Activated T-helper 2 cell treated with anti-CD3 and anti-CD28 coated beads, Interferon-gamma antibody, Interleukin-2, Interleukin-4, amounts not matched to agents 10 μg/mL and 5 μg/mL and 100 μg/mL, durations not matched to agents 14 hours and 24 hours and 36 hours (primary cell): ENCODE measurements at regions not wholly inside any gene's neighbourhood (a gene's known extent, or its start where the extent isn't known, plus 50 kb on each side); places are given as distances from the start of the nearest gene placed in this dataset.

Experiments
- DNase-seq: peaks from one replicate; pipeline ENCODE4 v3.0.0; 2021; ENCODE audit warnings: low spot score
- H3K27ac Mint-ChIP-seq: one replicate; pipeline ENCODE4 v1.8.0; 2021; ENCODE audit warnings: mixed read lengths
- H3K27me3 Mint-ChIP-seq: one replicate; pipeline ENCODE4 v1.8.0; 2021; ENCODE audit warnings: low read depth, mixed read lengths
- H3K36me3 Mint-ChIP-seq: one replicate; pipeline ENCODE4 v1.8.0; 2021; ENCODE audit warnings: low read depth, mixed read lengths
- H3K4me1 Mint-ChIP-seq: one replicate; pipeline ENCODE4 v1.8.0; 2021; ENCODE audit warnings: low read depth, mixed read lengths
- H3K4me3 Mint-ChIP-seq: one replicate; pipeline ENCODE4 v1.8.0; 2021; ENCODE audit warnings: low read depth, mild to moderate bottlenecking, moderate library complexity, mixed read lengths
- H3K9me3 Mint-ChIP-seq: one replicate; pipeline ENCODE4 v1.8.0; 2021; ENCODE audit warnings: mixed read lengths
- intact Hi-C: fragments of 100-400 bp; cut with micrococcal nuclease; formaldehyde crosslinking; loops from one replicate; pipeline ENCODE4 v1.15.1; 2023

- no peaks in the 10 kb centered on the region for H3K9me3 Mint-ChIP-seq
- intact Hi-C loops: no loop called here
- H3K4me1 Mint-ChIP-seq: no peaks in the 10 kb centered on the region
- H3K27ac Mint-ChIP-seq: no peak overlapping the region
- no peak overlapping the region for H3K4me3 Mint-ChIP-seq
- DNase-seq: no peak
- no peaks in the 10 kb centered on the region for H3K36me3 Mint-ChIP-seq
- peaks cover 2% of the 10 kb centered on the region for H3K27me3 Mint-ChIP-seq
Observed at GRCh38 chr6:4274382-4275082, 139.2 kb upstream of the ECI2 start.

DNA sequence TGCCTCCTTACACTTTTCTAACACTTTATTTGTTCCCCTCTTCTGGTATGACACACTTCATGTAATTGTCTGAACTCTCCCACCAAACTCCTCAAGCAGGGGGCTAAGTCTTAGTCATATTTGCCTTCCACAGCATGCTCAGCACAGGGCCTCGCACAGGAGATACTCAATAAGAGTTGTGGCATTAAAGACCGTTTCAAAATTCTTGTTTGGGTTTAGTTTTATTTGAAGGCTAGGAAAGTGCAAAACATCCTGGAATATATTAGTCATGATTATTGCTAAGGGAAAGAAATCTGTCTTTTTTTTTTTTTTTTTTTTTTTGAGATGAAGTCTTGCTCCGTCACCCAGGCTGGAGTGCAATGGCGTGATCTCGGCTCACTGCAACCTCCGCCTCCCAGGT is 137.6 kb upstream of the ECI2 start:
- Mint-ChIP-seq H3K36me3 (no peaks in the 10 kb centered on the region), H3K27ac (no peak overlapping the region), H3K9me3 (no peaks in the 10 kb centered on the region), H3K27me3 (no peaks in the 10 kb centered on the region), H3K4me3 (no peak overlapping the region), H3K4me1 (no peaks in the 10 kb centered on the region)
- DNase-seq: no peak
- intact Hi-C loops: no loop called here

DNA sequence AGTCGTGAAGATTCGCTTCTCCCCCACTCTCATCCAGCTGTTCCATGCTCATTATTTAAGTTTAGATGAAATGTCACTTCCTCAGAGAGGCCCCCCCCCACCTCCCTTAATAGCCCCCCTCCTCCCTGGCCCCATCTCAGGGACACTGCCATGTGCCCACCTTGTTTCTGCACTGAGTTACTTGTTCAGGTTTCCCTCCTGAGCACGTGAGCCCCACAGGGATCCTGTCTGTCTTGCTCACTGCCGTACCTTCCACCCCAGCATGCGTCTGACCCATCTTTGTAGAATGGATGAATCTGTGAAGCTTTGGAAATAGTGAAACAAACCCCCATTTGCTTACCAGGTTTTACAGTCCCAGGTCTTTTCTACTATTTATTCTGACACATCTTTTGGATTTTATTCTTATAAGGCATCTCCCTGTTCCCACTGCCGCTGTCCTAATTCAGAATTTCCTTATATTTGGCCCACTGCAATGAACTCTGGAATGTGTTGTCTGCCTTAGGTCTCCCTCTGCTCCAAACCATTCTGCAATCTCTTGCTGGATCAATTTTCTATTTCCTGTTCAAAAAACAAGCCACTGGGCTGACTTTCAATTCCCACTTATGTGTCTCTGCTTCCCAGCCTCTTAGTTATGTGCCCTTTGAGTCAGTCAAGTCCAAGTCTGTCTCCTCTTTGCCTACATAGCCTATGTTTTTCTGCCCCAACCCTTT is 136.5 kb upstream of the ECI2 start:
- H3K4me3 Mint-ChIP-seq: no peak overlapping the region
- intact Hi-C loops: no loop called here
- no peaks in the 10 kb centered on the region for H3K9me3 Mint-ChIP-seq
- no peak for DNase-seq
- H3K36me3 Mint-ChIP-seq: no peaks in the 10 kb centered on the region
- H3K27ac Mint-ChIP-seq: no peak overlapping the region
- no peaks in the 10 kb centered on the region for H3K4me1 Mint-ChIP-seq
- H3K27me3 Mint-ChIP-seq: no peaks in the 10 kb centered on the region

DNA sequence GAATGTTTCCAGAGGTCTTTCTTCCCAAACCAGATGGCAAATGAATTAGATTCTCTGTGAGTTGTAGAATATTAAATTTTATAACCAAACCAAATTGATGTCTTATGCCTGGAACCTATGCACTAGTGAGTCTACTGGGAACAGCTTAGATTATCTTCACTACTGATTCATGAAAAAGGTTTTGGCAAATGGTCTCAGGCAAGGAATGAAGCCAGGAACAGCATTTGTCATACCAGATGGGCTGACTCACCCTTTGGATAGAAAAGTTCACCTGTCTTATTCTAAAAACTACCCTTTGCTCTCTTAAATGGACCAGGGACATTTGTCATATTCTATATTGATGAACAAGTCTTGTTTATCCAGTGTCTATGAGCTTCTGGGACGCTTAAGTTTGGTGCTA is 135.4 kb upstream of the ECI2 start:
- intact Hi-C loops: no loop called here
- H3K27me3 Mint-ChIP-seq: peaks cover 2% of the 10 kb centered on the region
- no peaks in the 10 kb centered on the region for H3K36me3 Mint-ChIP-seq
- no peaks in the 10 kb centered on the region for H3K9me3 Mint-ChIP-seq
- H3K4me1 Mint-ChIP-seq: no peaks in the 10 kb centered on the region
- H3K27ac Mint-ChIP-seq: no peak overlapping the region
- DNase-seq: no peak
- no peak overlapping the region for H3K4me3 Mint-ChIP-seq

DNA sequence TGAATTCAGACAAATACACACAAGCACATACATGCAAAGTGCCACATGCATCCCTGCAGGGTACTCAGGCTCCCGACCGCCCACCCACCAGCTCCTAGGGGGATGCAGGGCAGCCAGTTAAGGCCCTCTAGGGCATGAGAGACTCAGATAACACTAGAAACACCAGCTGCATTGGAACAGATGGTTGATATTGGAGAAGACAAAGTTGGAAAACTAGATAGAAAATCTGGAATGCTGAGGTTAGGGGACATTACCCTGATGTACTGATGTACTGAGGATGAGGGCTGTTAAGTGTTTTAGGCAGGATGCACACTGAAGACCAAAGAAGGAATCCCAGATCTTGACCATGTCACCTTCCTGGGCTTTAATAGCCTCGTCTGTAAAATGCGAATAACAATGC is 134.6 kb upstream of the ECI2 start:
- Mint-ChIP-seq H3K27me3 (peaks cover 2% of the 10 kb centered on the region), H3K4me1 (no peaks in the 10 kb centered on the region), H3K36me3 (no peaks in the 10 kb centered on the region), H3K27ac (no peak overlapping the region), H3K4me3 (no peak overlapping the region), H3K9me3 (no peaks in the 10 kb centered on the region)
- no peak for DNase-seq
- intact Hi-C loops: no loop called here

GRCh38 chr6:4268171-4268570 is 132.8 kb upstream of the ECI2 start:
- Mint-ChIP-seq H3K27ac (no peak overlapping the region), H3K4me3 (no peak overlapping the region), H3K27me3 (peaks cover 2% of the 10 kb centered on the region), H3K4me1 (no peaks in the 10 kb centered on the region), H3K36me3 (no peaks in the 10 kb centered on the region), H3K9me3 (no peaks in the 10 kb centered on the region)
- no peak for DNase-seq
- intact Hi-C loops: no loop called here

DNA sequence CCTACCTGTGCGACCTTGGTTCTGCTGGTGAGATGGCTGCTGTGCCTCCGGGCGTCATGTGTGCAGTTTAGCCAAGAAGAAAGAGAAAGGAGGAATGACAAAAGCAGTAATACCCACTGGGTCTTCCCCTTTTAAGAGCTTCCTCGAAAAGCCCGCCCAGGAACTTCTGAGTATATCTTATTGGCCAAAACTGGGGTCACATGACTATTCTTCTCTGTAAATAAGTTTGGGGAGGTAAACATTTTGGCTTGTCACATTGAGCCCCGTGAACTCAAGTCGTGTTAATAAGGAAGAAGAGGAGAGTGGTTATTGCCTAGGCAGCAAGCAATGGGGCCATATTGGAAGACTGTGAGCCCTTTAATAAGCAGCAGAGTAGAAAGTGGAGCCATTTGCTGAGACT is 130.4 kb upstream of the ECI2 start:
- no peak for DNase-seq
- Mint-ChIP-seq H3K4me1 (no peaks in the 10 kb centered on the region), H3K27me3 (peaks cover 2% of the 10 kb centered on the region), H3K9me3 (no peaks in the 10 kb centered on the region), H3K4me3 (no peak overlapping the region), H3K36me3 (no peaks in the 10 kb centered on the region), H3K27ac (no peak overlapping the region)
- intact Hi-C loops: no loop called here

- no peaks in the 10 kb centered on the region for H3K36me3 Mint-ChIP-seq
- no peak overlapping the region for H3K4me3 Mint-ChIP-seq
- no peak for DNase-seq
- H3K27me3 Mint-ChIP-seq: peaks cover 2% of the 10 kb centered on the region
- no peaks in the 10 kb centered on the region for H3K4me1 Mint-ChIP-seq
- H3K27ac Mint-ChIP-seq: no peak overlapping the region
- H3K9me3 Mint-ChIP-seq: no peaks in the 10 kb centered on the region
- intact Hi-C loops: no loop called here
Observed at GRCh38 chr6:4264601-4265000, 129.2 kb upstream of the ECI2 start.

- DNase-seq: no peak
- intact Hi-C loops: no loop called here
- Mint-ChIP-seq H3K4me3 (no peak overlapping the region), H3K27ac (no peak overlapping the region), H3K4me1 (no peaks in the 10 kb centered on the region), H3K27me3 (peaks cover 2% of the 10 kb centered on the region), H3K9me3 (no peaks in the 10 kb centered on the region), H3K36me3 (no peaks in the 10 kb centered on the region)
Observed at GRCh38 chr6:4264081-4264480, 128.7 kb upstream of the ECI2 start.

- intact Hi-C loops: no loop called here
- Mint-ChIP-seq H3K9me3 (no peaks in the 10 kb centered on the region), H3K36me3 (no peaks in the 10 kb centered on the region), H3K4me3 (no peak overlapping the region), H3K4me1 (no peaks in the 10 kb centered on the region), H3K27ac (no peak overlapping the region), H3K27me3 (peaks cover 2% of the 10 kb centered on the region)
- no peak for DNase-seq
Observed at GRCh38 chr6:4262526-4262925, 127.2 kb upstream of the ECI2 start.

- Mint-ChIP-seq H3K27ac (no peak overlapping the region), H3K4me3 (no peak overlapping the region), H3K9me3 (no peaks in the 10 kb centered on the region), H3K4me1 (no peaks in the 10 kb centered on the region), H3K36me3 (no peaks in the 10 kb centered on the region), H3K27me3 (no peaks in the 10 kb centered on the region)
- intact Hi-C loops: no loop called here
- DNase-seq: no peak
Observed at GRCh38 chr6:4259391-4259790, 124.0 kb upstream of the ECI2 start.

DNA sequence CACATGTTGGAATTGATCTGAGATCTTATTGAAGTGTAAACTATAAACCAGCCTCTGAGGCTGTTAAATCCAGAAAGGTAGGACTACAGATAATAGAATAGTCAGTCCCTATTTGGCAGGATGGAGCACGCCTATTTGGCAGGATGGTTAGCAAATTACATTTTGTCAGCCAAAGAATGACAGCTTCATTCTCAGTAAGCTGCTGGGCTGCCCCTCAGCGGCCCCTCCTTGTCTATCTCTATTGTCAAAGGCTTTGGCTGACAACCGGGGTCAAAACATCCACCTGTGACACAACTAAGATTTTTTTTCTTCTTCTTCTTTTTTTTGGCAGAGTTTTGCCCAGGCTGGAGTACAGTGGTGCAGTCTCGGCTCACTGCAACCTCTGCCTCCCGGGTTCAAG is 123.4 kb upstream of the ECI2 start:
- Mint-ChIP-seq H3K9me3 (no peaks in the 10 kb centered on the region), H3K27me3 (no peaks in the 10 kb centered on the region), H3K36me3 (no peaks in the 10 kb centered on the region), H3K27ac (no peak overlapping the region), H3K4me3 (no peak overlapping the region), H3K4me1 (no peaks in the 10 kb centered on the region)
- intact Hi-C loops: no loop called here
- DNase-seq: no peak

DNA sequence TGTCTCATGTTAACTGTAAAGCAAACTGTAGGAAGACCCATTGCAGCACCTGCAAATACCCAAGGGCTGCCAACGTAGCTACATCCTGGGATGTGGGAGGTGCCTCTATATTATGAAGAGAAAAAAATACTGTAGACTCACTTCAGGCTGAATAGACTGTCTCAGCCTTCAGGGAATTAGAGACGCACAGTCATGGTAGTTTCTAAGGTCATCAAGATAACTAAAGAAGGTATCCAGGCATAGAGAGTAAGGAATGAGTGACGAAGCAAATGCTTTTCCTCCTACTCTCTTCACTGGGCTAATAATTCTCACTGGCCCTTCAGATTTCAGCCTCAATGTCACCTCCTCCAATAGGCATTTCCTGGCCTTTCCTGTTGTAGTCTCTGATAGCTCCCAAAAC is 121.6 kb upstream of the ECI2 start:
- Mint-ChIP-seq H3K27me3 (no peaks in the 10 kb centered on the region), H3K9me3 (no peaks in the 10 kb centered on the region), H3K27ac (no peak overlapping the region), H3K36me3 (no peaks in the 10 kb centered on the region), H3K4me1 (no peaks in the 10 kb centered on the region), H3K4me3 (no peak overlapping the region)
- intact Hi-C loops: no loop called here
- DNase-seq: no peak
